NCI-H82 treated with DMSO at 0.1 percent for 48 hours (cell line): ENCODE measurements at regions not wholly inside any gene's neighbourhood (a gene's known extent, or its start where the extent isn't known, plus 50 kb on each side); places are given as distances from the start of the nearest gene placed in this dataset.
A peak's percentile ranks its signal among the peaks of the same experiment; 100 is the strongest.

Experiments used
- DNase-seq: peaks from one replicate; lab custom pipeline; 2025; ENCODE audit not compliant: unreplicated experiment; lab: John Stamatoyannopoulos, UW

- DNase-seq = no peak
Measured at GRCh38 chr10:9656386-9656785, 1361.3 kb upstream of the CELF2 start.

GRCh38 chr10:9656996-9657395 is 1360.7 kb upstream of the CELF2 start:
- no peak for DNase-seq

GRCh38 chr10:9657530-9657929 is 1360.1 kb upstream of the CELF2 start:
- no peak for DNase-seq

DNA sequence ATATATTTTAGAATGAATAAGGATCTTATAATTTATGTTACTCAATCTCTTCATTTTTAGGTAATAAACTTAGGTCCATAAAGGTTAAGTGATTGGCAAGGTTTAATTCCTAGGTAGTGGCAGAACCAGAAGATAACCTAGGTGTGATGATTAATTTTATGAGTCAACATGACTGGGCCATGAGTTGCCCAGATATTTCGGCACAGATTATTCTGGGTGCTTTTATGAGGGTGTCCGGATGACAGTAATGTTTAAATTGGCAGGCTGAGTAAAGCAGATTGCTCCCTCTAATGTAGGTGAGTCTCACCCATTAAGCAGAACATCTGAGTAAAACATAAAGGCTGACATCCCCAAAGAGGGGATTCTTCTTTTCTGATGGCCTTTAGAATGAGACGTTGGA is 1349.3 kb upstream of the CELF2 start:
- no peak for DNase-seq

- no peak for DNase-seq
Measured at GRCh38 chr10:9670911-9671310, 1346.8 kb upstream of the CELF2 start.

GRCh38 chr10:9681655-9682054 is 1336.0 kb upstream of the CELF2 start:
- no peak for DNase-seq

- no peak for DNase-seq
Measured at GRCh38 chr10:9682802-9683201, 1334.9 kb upstream of the CELF2 start.

- DNase-seq = no peak
Measured at GRCh38 chr10:9684186-9684585, 1333.5 kb upstream of the CELF2 start.

DNA sequence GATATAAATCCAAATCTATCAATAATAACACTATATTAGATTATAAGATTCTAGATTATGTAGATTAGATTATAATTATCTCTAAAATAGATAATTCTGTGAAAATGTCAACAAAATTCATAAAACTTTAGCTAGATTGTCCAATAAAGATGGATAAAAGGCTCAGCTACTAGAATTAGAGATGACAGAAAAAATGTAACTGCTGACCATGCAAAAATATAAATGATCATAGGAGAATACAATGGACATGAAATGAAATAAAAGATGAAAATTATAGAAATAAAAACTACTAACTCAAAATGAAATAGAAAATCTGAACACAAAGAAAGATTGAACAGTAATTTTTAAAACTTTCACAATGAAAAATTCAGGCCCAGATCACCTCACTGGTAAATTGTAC is 1332.1 kb upstream of the CELF2 start:
- DNase-seq = no peak

GRCh38 chr10:9688711-9689110 is 1329.0 kb upstream of the CELF2 start:
- no peak for DNase-seq

DNA sequence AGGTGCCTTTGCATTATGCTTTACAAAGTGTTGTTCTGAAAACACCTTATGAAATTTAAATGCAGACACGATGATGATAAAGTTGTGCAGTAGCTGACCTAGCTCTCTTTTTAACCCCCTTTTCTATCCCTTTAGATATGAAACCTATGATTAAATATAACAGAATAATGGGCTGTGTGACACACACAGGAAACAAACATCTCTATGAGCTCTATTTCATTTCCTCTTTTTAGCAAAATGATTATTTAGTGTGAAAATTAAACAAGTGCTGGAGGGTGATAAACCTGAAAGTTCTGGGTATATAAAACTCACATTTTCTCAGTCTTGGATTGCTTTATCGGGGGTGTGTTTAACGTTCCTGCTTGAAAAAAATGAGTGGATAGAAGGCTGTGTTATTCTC is 1310.5 kb upstream of the CELF2 start:
- no peak for DNase-seq

DNA sequence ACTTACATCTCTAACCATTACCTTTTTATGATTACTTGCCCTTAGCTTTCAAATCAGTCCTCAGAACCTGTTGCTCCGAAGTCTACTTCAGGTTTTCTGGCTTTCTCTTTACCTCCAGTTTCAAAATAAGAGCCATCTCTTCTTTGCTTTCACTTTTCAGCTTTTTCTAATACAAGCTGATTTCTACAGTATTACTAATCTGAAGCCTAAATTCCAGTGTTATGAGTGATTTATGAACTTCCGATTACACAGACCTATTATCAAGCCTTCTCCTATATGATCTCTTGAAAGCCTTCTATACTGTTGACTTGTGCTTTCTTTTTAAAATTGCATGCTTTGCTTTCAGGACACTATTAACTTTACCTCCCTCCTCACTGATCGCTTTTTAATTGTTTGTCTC is 1307.8 kb upstream of the CELF2 start:
- DNase-seq = no peak

- DNase-seq = no peak
Measured at GRCh38 chr10:9712393-9712792, 1305.3 kb upstream of the CELF2 start.

DNA sequence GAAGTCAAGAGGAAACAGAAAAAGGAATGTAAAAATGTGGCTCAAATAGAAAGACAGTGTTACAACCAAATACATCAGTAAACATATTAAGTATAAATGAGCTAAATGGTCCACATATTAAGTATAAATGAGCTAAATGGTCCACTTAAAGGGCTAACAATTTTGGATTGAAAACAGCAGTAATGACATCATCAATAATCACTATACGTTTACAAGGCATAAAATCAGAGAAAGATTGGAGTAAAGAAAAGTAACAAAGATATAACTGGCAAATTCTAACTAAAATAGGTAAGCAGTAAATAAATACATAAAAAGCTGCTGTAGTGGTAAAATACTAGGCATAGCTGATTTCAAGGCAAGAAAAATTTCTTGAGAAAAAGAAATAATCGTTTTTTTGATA is 1298.4 kb upstream of the CELF2 start:
- no peak for DNase-seq

GRCh38 chr10:9733766-9734165 is 1283.9 kb upstream of the CELF2 start:
- no peak for DNase-seq

GRCh38 chr10:9734218-9734617 is 1283.5 kb upstream of the CELF2 start:
- no peak for DNase-seq

DNA sequence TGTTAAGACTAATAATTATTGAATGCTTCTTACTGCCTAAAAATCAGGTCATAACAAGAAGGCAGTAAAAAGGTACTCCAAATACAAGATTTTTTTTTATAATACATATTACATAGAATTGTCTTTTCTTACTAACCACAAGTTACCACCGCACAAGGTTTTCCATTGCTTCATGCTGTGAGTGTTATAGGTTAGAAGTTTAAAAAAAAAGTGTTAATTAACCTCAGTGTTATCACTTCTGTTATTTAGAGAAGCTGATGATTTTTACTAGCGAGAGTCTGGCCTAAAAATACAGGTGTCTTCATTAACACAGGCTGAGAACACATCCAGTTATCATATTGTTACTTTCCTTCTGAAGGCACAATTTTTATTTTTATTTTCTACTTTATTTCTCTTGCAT is 1281.9 kb upstream of the CELF2 start:
- DNase-seq = no peak

DNA sequence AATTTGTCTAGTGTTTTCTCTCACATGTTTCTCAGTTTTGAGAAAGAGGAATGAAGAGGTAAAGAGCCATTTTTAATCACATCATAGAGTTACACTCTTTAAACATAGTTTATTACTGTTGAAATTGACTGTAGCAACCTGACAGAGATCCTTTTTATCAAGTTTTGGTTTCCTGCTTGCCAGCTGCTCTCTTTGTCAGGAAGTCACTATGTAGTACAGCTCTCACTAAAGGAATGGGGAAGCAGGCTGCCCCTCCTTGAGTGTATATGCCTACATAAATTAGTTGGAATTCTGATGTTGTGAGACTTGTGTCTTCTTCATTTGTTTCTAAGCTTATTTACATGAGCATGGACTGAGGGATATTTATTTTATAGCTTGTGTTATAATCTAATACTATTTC is 1274.0 kb upstream of the CELF2 start:
- no peak for DNase-seq

DNA sequence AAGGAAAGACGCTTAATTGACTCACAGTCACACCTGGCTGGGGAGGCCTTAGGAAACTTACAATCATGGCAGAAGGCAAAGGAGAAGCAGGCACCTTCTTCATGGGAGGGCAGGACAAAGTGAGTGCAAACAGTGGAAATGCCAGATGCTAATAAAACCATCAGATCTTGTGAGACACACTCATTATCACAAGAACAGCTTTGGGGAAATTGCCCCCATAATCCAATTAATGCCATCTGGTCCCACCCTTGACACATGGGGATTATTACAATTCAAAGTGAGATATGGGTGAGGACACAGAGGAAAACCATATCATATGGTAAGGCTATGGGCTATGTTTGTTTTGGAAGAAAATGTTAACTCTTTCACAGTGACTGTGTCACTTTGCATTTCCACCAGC is 1272.5 kb upstream of the CELF2 start:
- peak; percentile 61 for DNase-seq

GRCh38 chr10:9757176-9757575 is 1260.5 kb upstream of the CELF2 start:
- DNase-seq = no peak

DNA sequence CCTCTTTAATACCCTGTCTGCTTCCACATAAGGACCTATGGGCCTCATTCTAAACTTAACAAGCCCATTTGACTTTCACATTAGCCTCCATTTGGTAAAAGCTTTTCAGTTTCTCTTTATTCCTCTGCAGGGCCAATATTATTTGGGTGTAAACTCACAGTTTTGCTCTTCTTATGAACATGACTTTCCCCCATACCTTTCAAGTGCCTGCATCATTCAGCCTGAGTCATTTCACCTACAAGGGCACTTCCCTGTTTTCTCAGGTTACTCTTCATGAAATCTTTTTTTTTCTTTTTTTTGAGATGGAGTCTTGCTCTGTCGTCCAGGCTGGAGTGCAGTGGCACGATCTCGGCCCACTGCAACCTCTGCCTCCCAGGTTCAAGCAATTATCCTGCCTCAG is 1258.1 kb upstream of the CELF2 start:
- DNase-seq = no peak

DNA sequence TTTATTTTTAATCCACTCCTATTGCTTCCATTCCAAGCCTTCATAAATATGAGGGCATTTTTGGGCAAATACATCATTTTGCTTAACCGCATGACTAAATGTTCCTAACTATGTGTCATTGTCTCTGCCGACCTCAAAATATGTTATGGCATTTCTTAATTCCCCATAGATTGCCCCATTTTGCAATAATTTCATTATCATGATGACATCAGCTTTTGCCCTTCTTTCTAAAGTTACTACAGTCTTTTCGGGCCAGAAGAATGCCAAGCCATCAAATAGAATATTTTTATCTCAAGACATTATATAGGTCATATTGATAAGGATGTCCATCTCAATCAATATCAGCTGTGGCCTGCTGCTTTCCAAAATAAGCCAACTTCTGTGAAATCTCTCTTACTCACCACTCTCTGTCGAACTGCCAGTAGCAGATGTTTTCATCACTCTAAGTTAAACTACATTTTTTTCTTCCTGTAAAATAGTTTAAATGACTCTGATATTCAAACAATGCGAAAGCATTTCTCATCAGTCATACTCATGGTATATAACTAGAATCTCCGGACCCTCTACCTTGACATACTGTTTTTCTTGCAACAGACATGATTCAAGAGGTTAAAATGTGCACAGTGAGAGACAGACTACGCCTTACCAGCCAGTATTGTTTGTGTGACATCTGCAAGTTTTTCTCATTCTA is 1254.6 kb upstream of the CELF2 start:
- DNase-seq = no peak

GRCh38 chr10:9766762-9767161 is 1250.9 kb upstream of the CELF2 start:
- no peak for DNase-seq

- no peak for DNase-seq
Measured at GRCh38 chr10:9781666-9782065, 1236.0 kb upstream of the CELF2 start.
